Liver (tissue), 3 donors: ENCODE measurements at regions not wholly inside any gene's neighbourhood (a gene's known extent, or its start where the extent isn't known, plus 50 kb on each side); places are given as distances from the start of the nearest gene placed in this dataset.
A peak's percentile ranks its signal among the peaks of the same experiment; 100 is the strongest.

Experiments used
- EGR1 ChIP-seq, 2 donors: IDR thresholded peaks; 2 replicates each; pipeline ENCODE4 v1.6.1; 2016 to 2018; ENCODE audit warnings: antibody characterized with exemption in 2 of 2, low read depth in 2 of 2
- GABPA ChIP-seq, 2 donors: IDR thresholded peaks in 1 of 2; conservative IDR thresholded peaks in 1 of 2; 2 replicates each; pipeline ENCODE4 v1.6.1; 2016; ENCODE audit warnings: antibody characterized with exemption in 2 of 2, mild to moderate bottlenecking in 1 of 2, moderate library complexity in 1 of 2
- HNF4A ChIP-seq, 2 donors: conservative IDR thresholded peaks; 2 replicates each; pipeline ENCODE4 v1.6.1; 2016; ENCODE audit warnings: antibody characterized with exemption in 2 of 2, mild to moderate bottlenecking in 2 of 2
- RAD21 ChIP-seq, 2 donors: IDR thresholded peaks; 2 replicates each; pipeline ENCODE4 v1.6.1; 2016; ENCODE audit warnings: antibody characterized with exemption in 2 of 2, mild to moderate bottlenecking in 2 of 2
- SP1 ChIP-seq: IDR thresholded peaks from 2 replicates; pipeline ENCODE4 v1.6.1; 2018; ENCODE audit warnings: antibody characterized with exemption, mild to moderate bottlenecking
- YY1 ChIP-seq: IDR thresholded peaks from 2 replicates; pipeline ENCODE4 v1.6.1; 2016; ENCODE audit warnings: antibody characterized with exemption, mild to moderate bottlenecking
- TF ChIP-seq, protein P1 (sequence below): fragments of 150-350 bp; IDR thresholded peaks from 2 replicates; pipeline ENCODE4 v1.5.1; 2017; ENCODE audit warnings: improper control_type of control experiment, low read depth, low read length; ENCODE audit not compliant: missing input control
- TF ChIP-seq, protein P2 (sequence below): IDR thresholded peaks from 2 replicates; pipeline ENCODE4 v1.6.1; 2016; ENCODE audit warnings: antibody characterized with exemption
- donor health status: healthy.
- donor health status: healthy.

DNA sequence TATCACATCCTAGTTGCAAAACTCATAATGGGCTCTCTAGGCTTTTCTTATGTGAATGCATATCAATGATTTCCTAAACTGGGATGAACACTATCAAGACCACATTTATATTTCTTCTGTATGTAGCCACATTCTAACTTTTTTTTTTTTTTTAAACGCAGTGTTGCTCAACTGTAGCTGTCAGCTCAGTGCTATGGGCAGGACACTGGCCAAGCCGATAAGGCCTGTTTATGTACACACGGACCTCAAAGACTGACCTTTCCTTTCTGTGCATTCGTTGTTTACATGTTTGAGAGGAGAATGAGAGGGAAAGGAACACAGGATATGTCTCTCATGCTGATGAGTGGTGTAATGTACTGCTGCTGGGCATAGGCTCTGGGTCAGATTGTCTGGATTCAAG is 75.1 kb upstream of the B3GAT2 start:
- TF ChIP-seq, protein P1, sequence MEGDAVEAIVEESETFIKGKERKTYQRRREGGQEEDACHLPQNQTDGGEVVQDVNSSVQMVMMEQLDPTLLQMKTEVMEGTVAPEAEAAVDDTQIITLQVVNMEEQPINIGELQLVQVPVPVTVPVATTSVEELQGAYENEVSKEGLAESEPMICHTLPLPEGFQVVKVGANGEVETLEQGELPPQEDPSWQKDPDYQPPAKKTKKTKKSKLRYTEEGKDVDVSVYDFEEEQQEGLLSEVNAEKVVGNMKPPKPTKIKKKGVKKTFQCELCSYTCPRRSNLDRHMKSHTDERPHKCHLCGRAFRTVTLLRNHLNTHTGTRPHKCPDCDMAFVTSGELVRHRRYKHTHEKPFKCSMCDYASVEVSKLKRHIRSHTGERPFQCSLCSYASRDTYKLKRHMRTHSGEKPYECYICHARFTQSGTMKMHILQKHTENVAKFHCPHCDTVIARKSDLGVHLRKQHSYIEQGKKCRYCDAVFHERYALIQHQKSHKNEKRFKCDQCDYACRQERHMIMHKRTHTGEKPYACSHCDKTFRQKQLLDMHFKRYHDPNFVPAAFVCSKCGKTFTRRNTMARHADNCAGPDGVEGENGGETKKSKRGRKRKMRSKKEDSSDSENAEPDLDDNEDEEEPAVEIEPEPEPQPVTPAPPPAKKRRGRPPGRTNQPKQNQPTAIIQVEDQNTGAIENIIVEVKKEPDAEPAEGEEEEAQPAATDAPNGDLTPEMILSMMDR = no peak
- TF ChIP-seq SP1 (peak; percentile 54), EGR1 (IDR thresholded peaks at IDR 0.05; ENCODE audit: low read depth in 2 of 2) (no peak), YY1 (peak; percentile 16), GABPA (IDR thresholded peaks at IDR 0.05 in 1 of 2, conservative IDR thresholded peaks at IDR 0.05 in 1 of 2) (no peak), HNF4A (conservative IDR thresholded peaks at IDR 0.05) (peak; percentile 62 to 67), RAD21 (IDR thresholded peaks at IDR 0.05) (peak in 1 of 2 donors; percentile 33)
- TF ChIP-seq, protein P2, sequence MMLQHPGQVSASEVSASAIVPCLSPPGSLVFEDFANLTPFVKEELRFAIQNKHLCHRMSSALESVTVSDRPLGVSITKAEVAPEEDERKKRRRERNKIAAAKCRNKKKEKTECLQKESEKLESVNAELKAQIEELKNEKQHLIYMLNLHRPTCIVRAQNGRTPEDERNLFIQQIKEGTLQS = no peak
